Activated naive CD8-positive, alpha-beta T cell treated with anti-CD3 and anti-CD28 coated beads, Interleukin-2, amount 50 U/mL, for 24 hours (primary cell): ENCODE measurements at regions not wholly inside any gene's neighbourhood (a gene's known extent, or its start where the extent isn't known, plus 50 kb on each side); places are given as distances from the start of the nearest gene placed in this dataset.

Source experiments
- ATAC-seq: fragments of 150-1000 bp; cut with Tn5 transposase; one replicate; pipeline ENCODE4 v1.10.0; 2021
- DNase-seq: peaks from one replicate; pipeline ENCODE4 v3.0.0; 2021
- H3K27ac Mint-ChIP-seq: one replicate; pipeline ENCODE4 v1.8.0; 2021; ENCODE audit warnings: mild to moderate bottlenecking, mixed read lengths
- H3K27me3 Mint-ChIP-seq: one replicate; pipeline ENCODE4 v1.8.0; 2021; ENCODE audit warnings: mixed read lengths
- H3K36me3 Mint-ChIP-seq: one replicate; pipeline ENCODE4 v1.8.0; 2021; ENCODE audit warnings: low read depth, mixed read lengths
- H3K4me1 Mint-ChIP-seq: one replicate; pipeline ENCODE4 v1.8.0; 2021; ENCODE audit warnings: mixed read lengths
- H3K4me3 Mint-ChIP-seq: one replicate; pipeline ENCODE4 v1.8.0; 2021; ENCODE audit warnings: mild to moderate bottlenecking, moderate library complexity, mixed read lengths
- H3K9me3 Mint-ChIP-seq: one replicate; pipeline ENCODE4 v1.8.0; 2021; ENCODE audit warnings: mixed read lengths

DNA sequence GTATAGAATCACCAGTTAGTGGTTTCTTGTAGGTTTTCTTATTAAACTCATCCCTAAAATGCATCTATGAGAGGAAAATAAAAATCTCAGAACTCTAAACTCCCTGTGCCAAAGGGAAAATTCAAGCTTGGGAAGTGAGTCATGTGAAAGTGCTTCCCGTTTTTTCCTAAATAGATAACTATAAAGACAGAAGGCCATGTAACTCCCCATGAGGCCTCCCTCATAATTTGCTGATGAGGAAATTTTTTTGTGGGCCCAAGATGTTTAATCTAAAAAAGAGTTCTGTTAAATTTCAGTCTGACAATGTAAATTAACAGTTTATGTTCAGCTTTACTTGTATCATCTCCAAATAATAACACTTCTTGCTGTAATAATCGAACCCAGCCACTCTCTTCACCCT lies 1273.9 kb downstream of the OTOL1 start:
- H3K4me1 Mint-ChIP-seq = no peaks in the 10 kb centered on the region
- peaks cover 4% of the 10 kb centered on the region for H3K9me3 Mint-ChIP-seq
- no peak overlapping the region for H3K4me3 Mint-ChIP-seq
- DNase-seq (no peak), ATAC-seq (no peak)
- H3K27ac Mint-ChIP-seq = no peak overlapping the region
- no peaks in the 10 kb centered on the region for H3K27me3 Mint-ChIP-seq
- no peaks in the 10 kb centered on the region for H3K36me3 Mint-ChIP-seq

DNA sequence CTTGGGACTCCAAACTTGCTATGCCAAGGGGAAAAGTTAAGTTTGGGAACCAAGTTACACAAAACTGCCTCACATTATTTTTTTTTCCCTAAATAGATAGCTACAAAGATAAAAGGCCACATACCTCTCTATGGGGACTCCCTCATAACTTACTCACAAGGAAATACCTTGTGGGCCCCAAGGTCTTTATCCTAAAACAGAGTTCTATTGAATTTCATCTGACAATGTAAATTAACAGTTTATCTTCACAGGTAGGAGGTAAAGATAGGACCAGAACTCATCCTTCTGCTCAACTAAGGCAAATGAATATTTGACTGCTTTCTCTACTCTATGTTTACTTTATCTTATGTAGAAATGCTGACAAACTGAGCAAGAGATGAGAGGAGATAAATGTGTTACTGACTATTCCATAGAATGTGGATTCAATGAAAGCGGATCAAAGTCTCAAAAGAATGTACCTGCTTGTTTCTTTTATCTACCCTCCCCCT lies 1278.0 kb downstream of the OTOL1 start:
- no peak overlapping the region for H3K27ac Mint-ChIP-seq
- no peaks in the 10 kb centered on the region for H3K27me3 Mint-ChIP-seq
- no peaks in the 10 kb centered on the region for H3K4me1 Mint-ChIP-seq
- ATAC-seq = no peak
- H3K36me3 Mint-ChIP-seq = no peaks in the 10 kb centered on the region
- peaks cover 4% of the 10 kb centered on the region for H3K9me3 Mint-ChIP-seq
- no peak overlapping the region for H3K4me3 Mint-ChIP-seq
- DNase-seq = no peak

DNA sequence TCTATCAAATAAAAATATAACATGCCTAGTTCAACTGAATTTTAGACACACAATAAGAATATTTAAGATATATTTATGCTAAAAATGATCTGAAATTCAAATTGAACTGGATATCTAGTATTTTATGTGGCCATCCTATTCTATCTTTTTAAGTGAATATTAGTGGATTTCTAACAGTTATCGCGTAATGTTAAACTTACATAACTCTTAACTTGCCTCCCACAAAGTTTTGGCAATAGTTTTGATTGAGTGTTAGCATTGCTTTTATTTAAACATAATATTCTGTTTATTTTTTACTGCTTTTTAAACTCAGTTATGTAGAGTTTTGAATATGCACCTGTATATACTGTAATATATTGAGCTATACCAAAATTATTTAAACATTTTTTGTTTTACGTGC lies 1279.5 kb downstream of the OTOL1 start:
- no peaks in the 10 kb centered on the region for H3K27me3 Mint-ChIP-seq
- ATAC-seq (no peak), DNase-seq (no peak)
- H3K4me3 Mint-ChIP-seq = no peak overlapping the region
- no peak overlapping the region for H3K27ac Mint-ChIP-seq
- H3K4me1 Mint-ChIP-seq = no peaks in the 10 kb centered on the region
- peaks cover 4% of the 10 kb centered on the region for H3K9me3 Mint-ChIP-seq
- no peaks in the 10 kb centered on the region for H3K36me3 Mint-ChIP-seq

DNA sequence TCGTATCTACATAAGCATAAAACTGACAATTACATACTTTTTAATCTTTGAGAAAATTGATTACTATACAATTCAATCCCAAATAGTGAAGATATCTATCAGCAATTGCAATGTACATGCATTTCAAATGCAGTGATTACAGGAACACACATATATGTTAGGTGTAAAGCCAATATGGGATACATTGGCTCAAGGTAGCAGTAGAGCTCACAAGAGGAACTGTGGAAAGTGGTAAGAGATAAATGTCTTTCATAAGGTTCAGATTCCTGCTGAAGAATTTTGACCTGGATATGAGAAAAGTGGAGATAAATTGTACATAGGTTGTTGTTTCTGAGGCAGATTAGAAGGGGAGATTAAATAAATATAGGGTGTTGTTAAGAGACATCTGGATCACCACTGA lies 1280.5 kb downstream of the OTOL1 start:
- no peak overlapping the region for H3K27ac Mint-ChIP-seq

DNA sequence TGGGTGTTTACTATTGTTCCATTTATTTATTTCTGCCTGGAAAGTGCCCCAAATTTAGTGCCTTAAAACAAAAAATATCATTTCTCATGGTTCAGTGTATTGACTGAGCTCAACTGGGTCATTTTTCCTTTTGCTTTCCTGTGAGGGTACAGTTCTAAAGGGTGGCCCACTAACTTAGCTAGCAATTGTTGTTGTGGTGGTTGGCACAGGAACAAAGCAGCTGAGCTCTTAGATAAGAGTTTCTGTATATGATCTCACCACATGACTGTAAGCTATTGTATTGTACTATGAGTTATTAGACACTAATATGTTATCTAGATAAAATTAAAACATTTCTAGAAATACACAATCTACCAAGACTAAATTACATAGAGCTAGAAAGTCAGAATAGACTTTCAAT lies 1283.7 kb downstream of the OTOL1 start:
- Mint-ChIP-seq H3K27me3 (no peaks in the 10 kb centered on the region), H3K4me3 (no peak overlapping the region), H3K4me1 (no peaks in the 10 kb centered on the region), H3K9me3 (peaks cover 1% of the 10 kb centered on the region), H3K27ac (no peak overlapping the region), H3K36me3 (no peaks in the 10 kb centered on the region)
- ATAC-seq (no peak), DNase-seq (no peak)

More for the DNA sequence above, 1280.5 kb downstream of the OTOL1 start:
- Mint-ChIP-seq H3K36me3 (no peaks in the 10 kb centered on the region), H3K4me3 (no peak overlapping the region), H3K27me3 (no peaks in the 10 kb centered on the region), H3K4me1 (no peaks in the 10 kb centered on the region), H3K9me3 (peaks cover 3% of the 10 kb centered on the region)
- no peak for DNase-seq
- ATAC-seq = no peak

DNA sequence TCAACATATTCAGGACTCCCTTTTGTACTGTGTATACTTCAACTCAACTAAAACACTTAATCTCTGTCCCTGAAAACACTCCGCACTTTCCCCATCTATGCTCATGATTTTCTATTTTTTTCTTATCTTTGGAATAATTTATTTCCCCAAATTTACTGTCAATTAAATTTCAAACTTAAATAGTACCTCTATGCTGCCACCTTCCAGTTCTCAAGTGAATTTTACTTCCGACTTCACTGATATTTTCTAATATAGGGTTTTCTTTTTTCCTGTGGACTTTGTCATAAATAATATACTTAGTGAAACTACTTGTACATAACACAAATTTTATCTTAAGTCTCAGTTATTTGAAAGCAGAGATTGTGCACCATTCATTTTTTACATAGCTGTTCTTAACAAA lies 1303.3 kb downstream of the OTOL1 start:
- DNase-seq = no peak
- Mint-ChIP-seq H3K9me3 (no peaks in the 10 kb centered on the region), H3K4me1 (no peaks in the 10 kb centered on the region), H3K27me3 (no peaks in the 10 kb centered on the region), H3K36me3 (no peaks in the 10 kb centered on the region), H3K27ac (no peak overlapping the region), H3K4me3 (no peak overlapping the region)
- ATAC-seq = no peak

DNA sequence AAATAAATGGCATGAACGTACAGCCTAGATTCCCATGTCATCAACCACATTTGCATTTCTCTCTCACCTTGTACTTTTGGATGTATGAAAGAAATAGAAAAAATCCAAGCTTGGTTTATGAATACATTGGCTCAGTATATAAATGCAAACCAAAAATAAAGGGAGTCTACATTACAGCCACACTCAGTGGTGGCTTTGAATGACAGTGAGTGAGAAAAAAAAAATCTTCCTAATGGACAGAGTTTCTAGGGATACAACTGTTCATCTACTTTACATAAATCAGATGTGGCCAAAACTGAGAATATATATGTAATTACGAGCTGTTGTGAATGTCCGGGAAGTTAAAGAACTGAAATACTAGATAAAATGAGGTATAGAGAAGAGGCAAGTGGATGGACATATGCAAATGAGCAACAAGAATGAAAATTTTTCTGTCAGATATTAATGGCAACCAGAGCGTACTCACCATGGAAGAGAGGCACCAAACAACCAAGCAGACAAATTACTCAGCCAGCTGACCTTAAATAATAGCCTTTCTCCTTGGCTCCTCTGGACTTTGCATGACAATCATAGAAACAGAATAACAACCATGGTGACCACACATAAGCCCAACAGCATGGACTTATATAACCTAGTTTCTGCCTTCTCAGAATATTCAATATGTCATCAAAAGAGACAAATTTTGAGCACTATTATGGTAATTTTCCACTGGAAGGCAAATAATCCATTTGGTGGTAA lies 1305.8 kb downstream of the OTOL1 start:
- DNase-seq (no peak), ATAC-seq (no peak)
- no peaks in the 10 kb centered on the region for H3K27me3 Mint-ChIP-seq
- H3K9me3 Mint-ChIP-seq = no peaks in the 10 kb centered on the region
- H3K27ac Mint-ChIP-seq = no peak overlapping the region
- H3K4me1 Mint-ChIP-seq = no peaks in the 10 kb centered on the region
- no peaks in the 10 kb centered on the region for H3K36me3 Mint-ChIP-seq
- H3K4me3 Mint-ChIP-seq = no peak overlapping the region

DNA sequence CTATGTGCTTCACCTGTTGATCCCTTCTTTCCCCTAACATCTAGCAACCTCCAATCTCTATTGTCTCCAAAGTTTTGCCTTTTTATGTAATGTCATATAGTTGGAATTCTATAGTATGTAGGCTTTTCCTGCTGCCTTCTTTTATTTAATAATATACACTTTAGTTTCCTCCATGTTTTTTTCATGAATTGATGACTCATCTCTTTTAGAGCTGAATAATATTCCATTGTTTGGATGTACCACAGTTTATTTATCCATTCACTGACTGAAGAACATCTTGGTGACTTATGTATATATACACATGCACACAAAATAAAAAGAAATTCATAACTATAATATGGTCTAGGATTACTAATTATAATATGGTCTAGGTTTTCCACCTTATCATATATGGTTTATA lies 1314.2 kb downstream of the OTOL1 start:
- H3K27me3 Mint-ChIP-seq = no peaks in the 10 kb centered on the region
- H3K4me1 Mint-ChIP-seq = no peaks in the 10 kb centered on the region
- no peak overlapping the region for H3K27ac Mint-ChIP-seq
- ATAC-seq (no peak), DNase-seq (no peak)
- no peaks in the 10 kb centered on the region for H3K36me3 Mint-ChIP-seq
- H3K9me3 Mint-ChIP-seq = no peaks in the 10 kb centered on the region
- H3K4me3 Mint-ChIP-seq = no peak overlapping the region

DNA sequence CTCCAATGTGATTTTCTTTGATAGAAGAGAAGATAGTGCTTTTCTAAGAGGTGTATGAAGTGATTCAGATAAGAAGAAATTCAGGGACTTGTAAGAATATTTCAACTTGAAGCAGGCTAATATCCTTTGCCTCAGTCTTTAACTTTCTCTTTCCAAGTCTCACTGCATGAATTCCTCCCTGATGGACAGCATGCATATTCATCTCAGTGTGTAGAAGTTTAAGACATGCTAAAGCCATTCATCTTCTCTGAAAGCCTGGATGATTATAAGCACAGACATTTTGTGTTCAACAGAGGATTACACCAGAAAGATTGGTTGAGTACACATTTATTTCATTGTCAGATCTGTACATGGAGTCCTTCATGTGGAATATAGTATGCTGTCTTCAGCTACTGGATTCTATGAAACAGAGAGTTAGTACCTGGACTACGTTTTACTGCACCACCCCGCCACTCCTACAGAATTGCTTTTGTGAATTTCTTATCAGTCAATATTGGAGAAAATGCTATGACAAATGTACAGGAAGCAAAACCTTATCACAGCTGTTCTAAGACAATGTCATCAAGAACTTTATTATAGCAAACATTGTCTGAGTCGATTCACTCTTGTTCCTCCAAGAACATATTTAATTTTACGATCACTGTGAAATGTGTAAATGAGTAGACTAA lies 1346.1 kb downstream of the OTOL1 start:
- Mint-ChIP-seq H3K9me3 (peaks cover 4% of the 10 kb centered on the region), H3K4me1 (no peaks in the 10 kb centered on the region), H3K4me3 (no peak overlapping the region), H3K27me3 (no peaks in the 10 kb centered on the region), H3K27ac (no peak overlapping the region), H3K36me3 (no peaks in the 10 kb centered on the region)
- DNase-seq (no peak), ATAC-seq (no peak)

DNA sequence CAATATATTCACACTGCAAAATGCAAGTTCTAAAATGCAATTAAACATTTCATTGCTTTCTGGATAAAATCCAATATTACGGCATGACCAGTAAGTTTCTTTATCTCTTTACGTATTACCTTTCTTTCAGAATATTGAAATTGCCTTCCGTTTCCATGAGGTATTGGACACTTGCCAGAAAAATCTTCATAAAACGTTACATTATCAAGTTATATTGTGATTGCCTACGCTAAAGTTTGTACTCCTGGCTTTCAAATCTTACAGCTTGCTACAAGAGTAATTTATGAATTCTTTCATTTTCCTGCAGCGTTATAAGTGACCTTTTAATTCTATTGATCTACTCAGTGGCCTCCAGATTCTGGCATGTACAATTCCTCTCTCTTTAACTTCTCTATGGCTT lies 1349.3 kb downstream of the OTOL1 start:
- Mint-ChIP-seq H3K27ac (no peak overlapping the region), H3K4me3 (no peak overlapping the region), H3K36me3 (no peaks in the 10 kb centered on the region), H3K27me3 (no peaks in the 10 kb centered on the region), H3K9me3 (peaks cover 5% of the 10 kb centered on the region), H3K4me1 (no peaks in the 10 kb centered on the region)
- no peak for DNase-seq
- ATAC-seq = no peak

DNA sequence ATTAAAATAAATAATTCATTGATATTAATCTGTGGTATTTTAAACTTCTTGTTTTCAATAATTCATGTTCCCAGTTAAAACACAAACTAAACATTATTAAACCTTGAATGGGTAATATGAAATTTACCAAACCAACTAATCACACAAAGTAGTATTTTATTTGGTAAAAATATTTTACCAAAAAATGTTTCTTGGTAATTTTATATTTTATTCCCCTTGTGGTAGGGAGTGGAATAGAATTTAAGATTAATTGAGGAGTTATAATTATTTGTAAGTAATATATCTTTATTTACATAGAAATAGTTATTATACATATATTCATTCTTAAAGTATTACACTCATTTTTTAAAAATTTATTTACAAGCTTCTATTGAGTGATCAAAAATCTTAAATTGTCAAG lies 1350.9 kb downstream of the OTOL1 start:
- no peak overlapping the region for H3K27ac Mint-ChIP-seq
- H3K4me3 Mint-ChIP-seq = no peak overlapping the region
- no peaks in the 10 kb centered on the region for H3K27me3 Mint-ChIP-seq

DNA sequence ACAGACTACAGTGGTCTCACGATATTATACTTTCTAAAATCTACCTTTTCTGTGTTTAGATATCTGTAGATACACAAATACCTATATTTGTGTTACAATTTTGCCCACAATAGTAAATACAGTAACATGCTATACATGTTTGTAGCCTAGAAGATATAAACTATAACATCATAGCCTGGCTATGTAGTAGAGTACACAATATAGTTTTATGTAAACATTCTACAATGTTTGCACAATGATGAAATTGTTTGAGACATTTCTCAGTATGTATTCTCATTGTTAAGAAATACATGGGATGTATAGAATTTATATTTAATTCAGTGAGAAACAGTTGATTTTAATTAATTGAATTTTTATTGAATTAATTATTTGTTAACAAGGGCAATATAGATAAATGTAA lies 1367.0 kb downstream of the OTOL1 start:
- ATAC-seq (no peak), DNase-seq (no peak)
- H3K9me3 Mint-ChIP-seq = no peaks in the 10 kb centered on the region
- no peaks in the 10 kb centered on the region for H3K36me3 Mint-ChIP-seq
- no peak overlapping the region for H3K4me3 Mint-ChIP-seq
- H3K27ac Mint-ChIP-seq = no peak overlapping the region
- no peaks in the 10 kb centered on the region for H3K27me3 Mint-ChIP-seq
- no peaks in the 10 kb centered on the region for H3K4me1 Mint-ChIP-seq

More for the DNA sequence above, 1350.9 kb downstream of the OTOL1 start:
- no peaks in the 10 kb centered on the region for H3K4me1 Mint-ChIP-seq
- DNase-seq = no peak
- ATAC-seq = no peak
- peaks cover 7% of the 10 kb centered on the region for H3K9me3 Mint-ChIP-seq
- no peaks in the 10 kb centered on the region for H3K36me3 Mint-ChIP-seq

DNA sequence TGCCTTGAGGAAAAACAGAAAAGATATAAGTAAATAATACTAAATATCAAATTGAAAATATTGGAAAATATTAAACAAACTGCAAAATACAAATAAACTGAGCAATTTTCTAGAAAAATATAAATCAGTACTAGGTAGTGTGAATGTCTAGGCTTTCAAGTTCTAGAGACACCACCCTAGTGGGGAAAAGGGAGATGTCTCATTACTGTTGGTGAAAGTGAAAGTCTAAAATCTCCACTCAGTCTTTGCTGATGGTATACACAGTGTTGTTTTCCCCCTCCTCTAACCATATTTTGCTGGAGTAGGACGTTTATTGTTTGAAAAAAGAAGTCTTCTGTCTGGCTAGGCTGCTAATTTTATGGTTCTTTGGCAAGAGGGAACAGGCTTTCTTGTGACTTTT lies 1368.9 kb downstream of the OTOL1 start:
- no peak for DNase-seq
- no peak overlapping the region for H3K27ac Mint-ChIP-seq
- no peaks in the 10 kb centered on the region for H3K27me3 Mint-ChIP-seq
- no peak for ATAC-seq
- peaks cover 1% of the 10 kb centered on the region for H3K9me3 Mint-ChIP-seq
- no peaks in the 10 kb centered on the region for H3K36me3 Mint-ChIP-seq
- H3K4me3 Mint-ChIP-seq = no peak overlapping the region
- H3K4me1 Mint-ChIP-seq = no peaks in the 10 kb centered on the region

DNA sequence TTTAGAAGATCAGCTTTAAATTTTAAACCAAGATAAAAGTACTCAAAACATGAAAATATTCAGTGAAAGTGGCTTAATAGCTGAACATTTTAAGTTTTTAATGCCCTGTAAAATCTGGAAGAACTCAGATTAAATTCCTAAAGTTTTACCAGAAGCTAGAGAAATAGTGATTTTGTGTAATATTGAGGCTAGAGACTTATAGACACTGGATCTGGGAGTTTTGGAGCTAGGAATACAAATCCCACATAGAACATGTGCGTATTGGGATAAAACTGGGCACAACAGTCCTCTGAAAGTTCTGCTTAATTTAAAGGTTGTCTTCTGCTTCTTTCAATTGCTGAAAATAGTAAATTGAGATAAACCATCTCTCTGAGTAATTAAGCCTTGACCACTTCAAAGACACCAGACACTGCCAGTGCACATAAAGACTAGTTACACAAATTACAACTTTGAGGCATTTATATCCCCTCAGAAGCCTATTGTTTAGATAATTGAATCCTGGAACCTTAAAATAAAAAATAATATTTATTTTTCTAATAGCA lies 1382.5 kb downstream of the OTOL1 start:
- H3K36me3 Mint-ChIP-seq = no peaks in the 10 kb centered on the region
- H3K4me1 Mint-ChIP-seq = no peaks in the 10 kb centered on the region
- ATAC-seq (no peak), DNase-seq (no peak)
- no peak overlapping the region for H3K27ac Mint-ChIP-seq
- no peaks in the 10 kb centered on the region for H3K27me3 Mint-ChIP-seq
- no peak overlapping the region for H3K4me3 Mint-ChIP-seq
- no peaks in the 10 kb centered on the region for H3K9me3 Mint-ChIP-seq

DNA sequence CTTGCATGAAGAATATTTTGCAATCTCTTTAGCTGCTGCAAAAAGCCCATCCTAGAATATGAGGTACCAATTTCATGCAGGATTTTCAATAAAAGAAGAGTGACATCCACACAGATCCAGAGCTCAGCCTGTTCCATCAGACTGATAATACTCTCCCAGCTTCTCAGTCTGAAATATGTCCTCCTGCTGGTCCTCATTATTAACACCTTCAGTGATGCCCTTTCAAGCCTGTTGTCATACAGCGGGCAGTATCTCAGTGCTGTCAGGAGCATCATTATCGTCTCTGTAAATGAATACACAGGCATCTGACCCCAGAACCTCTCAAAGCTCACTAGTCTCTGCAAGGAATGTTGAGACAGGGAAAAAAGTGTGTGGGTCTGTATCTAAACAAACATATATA lies 1387.8 kb downstream of the OTOL1 start:
- Mint-ChIP-seq H3K4me1 (no peaks in the 10 kb centered on the region), H3K4me3 (no peak overlapping the region), H3K27ac (no peak overlapping the region), H3K36me3 (no peaks in the 10 kb centered on the region), H3K9me3 (no peaks in the 10 kb centered on the region), H3K27me3 (no peaks in the 10 kb centered on the region)
- DNase-seq (no peak), ATAC-seq (no peak)
